Endothelial cell (in vitro differentiated cells): ENCODE measurements at regions not wholly inside any gene's neighbourhood (a gene's known extent, or its start where the extent isn't known, plus 50 kb on each side); places are given as distances from the start of the nearest gene placed in this dataset.
"Not testable (repeated sequence)": the region's sequence is repeated elsewhere in the genome, so short reads cannot be mapped to it uniquely, and the experiment has no call there.

Experiments
- DNase-seq: peaks from one replicate; pipeline ENCODE4 v3.0.0; 2021; ENCODE audit warnings: low spot score
- H3K27ac Mint-ChIP-seq: one replicate; pipeline ENCODE4 v1.8.0; 2021; ENCODE audit warnings: mixed read lengths, inconsistent platforms; ENCODE audit not compliant: unreplicated experiment
- H3K27me3 Mint-ChIP-seq: one replicate; pipeline ENCODE4 v1.8.0; 2021; ENCODE audit warnings: mild to moderate bottlenecking, moderate library complexity, mixed read lengths, inconsistent platforms; ENCODE audit not compliant: unreplicated experiment
- H3K36me3 Mint-ChIP-seq: one replicate; pipeline ENCODE4 v1.8.0; 2021; ENCODE audit warnings: mild to moderate bottlenecking, low read depth, mixed read lengths, inconsistent platforms; ENCODE audit not compliant: unreplicated experiment
- H3K4me1 Mint-ChIP-seq: one replicate; pipeline ENCODE4 v1.8.0; 2021; ENCODE audit warnings: mild to moderate bottlenecking, mixed read lengths, inconsistent platforms; ENCODE audit not compliant: unreplicated experiment
- H3K4me3 Mint-ChIP-seq: one replicate; pipeline ENCODE4 v1.8.0; 2021; ENCODE audit warnings: mild to moderate bottlenecking, mixed read lengths, inconsistent platforms; ENCODE audit not compliant: unreplicated experiment
- H3K9me3 Mint-ChIP-seq: one replicate; pipeline ENCODE4 v1.8.0; 2021; ENCODE audit warnings: mixed read lengths, inconsistent platforms; ENCODE audit not compliant: unreplicated experiment
- TF ChIP-seq, protein P1 (sequence below): fragments of 200-600 bp; sonication (generic); IDR thresholded peaks from one replicate; pipeline ENCODE4 v1.5.0; 2021; ENCODE audit warnings: antibody characterized with exemption; ENCODE audit not compliant: unreplicated experiment

DNA sequence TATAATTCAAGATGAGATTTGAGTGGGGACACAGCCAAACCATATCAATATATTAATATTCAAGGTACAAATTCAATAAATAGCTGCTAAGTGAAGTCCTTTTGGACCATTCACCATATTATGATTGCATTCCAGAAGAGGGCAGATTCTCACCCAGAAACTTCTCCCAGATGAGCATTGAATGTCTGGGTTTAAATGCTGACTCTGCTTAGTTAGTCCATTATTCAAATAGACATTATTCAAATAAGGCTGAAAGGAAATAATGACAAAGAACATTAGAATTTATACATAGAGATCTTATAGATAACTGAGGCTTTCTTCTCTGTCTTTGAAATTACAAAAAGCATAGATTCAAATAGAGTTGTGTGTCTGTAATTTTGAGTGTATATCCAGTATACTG is 579.4 kb upstream of the SLC8A1 start:
- H3K9me3 Mint-ChIP-seq, result no peaks in the 10 kb centered on the region
- no peaks in the 10 kb centered on the region for H3K4me1 Mint-ChIP-seq
- no peak overlapping the region for H3K4me3 Mint-ChIP-seq
- no peak for DNase-seq
- no peak overlapping the region for H3K27ac Mint-ChIP-seq
- no peaks in the 10 kb centered on the region for H3K27me3 Mint-ChIP-seq
- TF ChIP-seq, protein P1, sequence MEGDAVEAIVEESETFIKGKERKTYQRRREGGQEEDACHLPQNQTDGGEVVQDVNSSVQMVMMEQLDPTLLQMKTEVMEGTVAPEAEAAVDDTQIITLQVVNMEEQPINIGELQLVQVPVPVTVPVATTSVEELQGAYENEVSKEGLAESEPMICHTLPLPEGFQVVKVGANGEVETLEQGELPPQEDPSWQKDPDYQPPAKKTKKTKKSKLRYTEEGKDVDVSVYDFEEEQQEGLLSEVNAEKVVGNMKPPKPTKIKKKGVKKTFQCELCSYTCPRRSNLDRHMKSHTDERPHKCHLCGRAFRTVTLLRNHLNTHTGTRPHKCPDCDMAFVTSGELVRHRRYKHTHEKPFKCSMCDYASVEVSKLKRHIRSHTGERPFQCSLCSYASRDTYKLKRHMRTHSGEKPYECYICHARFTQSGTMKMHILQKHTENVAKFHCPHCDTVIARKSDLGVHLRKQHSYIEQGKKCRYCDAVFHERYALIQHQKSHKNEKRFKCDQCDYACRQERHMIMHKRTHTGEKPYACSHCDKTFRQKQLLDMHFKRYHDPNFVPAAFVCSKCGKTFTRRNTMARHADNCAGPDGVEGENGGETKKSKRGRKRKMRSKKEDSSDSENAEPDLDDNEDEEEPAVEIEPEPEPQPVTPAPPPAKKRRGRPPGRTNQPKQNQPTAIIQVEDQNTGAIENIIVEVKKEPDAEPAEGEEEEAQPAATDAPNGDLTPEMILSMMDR, result no peak
- H3K36me3 Mint-ChIP-seq, result no peaks in the 10 kb centered on the region

- DNase-seq, result no peak
- Mint-ChIP-seq H3K9me3 (no peaks in the 10 kb centered on the region), H3K36me3 (no peaks in the 10 kb centered on the region), H3K4me1 (no peaks in the 10 kb centered on the region), H3K27me3 (no peaks in the 10 kb centered on the region), H3K4me3 (no peak overlapping the region), H3K27ac (no peak overlapping the region)
- TF ChIP-seq, protein P1, result no peak
These were observed 580.8 kb upstream of the SLC8A1 start for GRCh38 chr2:41032715-41033114.

DNA sequence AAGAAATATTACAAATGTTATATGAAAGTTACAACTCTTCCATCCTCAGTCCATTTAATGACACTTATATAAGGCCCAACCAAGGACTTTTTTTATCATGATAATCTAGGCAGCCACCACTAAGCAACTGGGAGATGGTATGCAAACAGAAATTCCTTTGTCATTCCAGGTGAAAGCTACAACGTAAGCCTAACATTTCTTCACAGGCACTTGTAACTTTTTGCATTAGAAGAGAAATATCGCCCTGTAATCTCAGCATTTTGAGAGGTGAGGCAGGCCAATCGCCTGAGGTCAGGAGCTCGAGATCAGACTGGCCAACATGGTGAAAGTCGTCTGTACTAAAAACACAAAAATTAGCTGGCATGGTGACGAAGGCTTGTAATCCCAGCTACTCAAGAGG is 581.2 kb upstream of the SLC8A1 start:
- Mint-ChIP-seq H3K4me3 (no peak overlapping the region), H3K4me1 (no peaks in the 10 kb centered on the region), H3K27ac (no peak overlapping the region), H3K9me3 (no peaks in the 10 kb centered on the region), H3K36me3 (no peaks in the 10 kb centered on the region), H3K27me3 (no peaks in the 10 kb centered on the region)
- no peak for DNase-seq
- TF ChIP-seq, protein P1, result no peak

DNA sequence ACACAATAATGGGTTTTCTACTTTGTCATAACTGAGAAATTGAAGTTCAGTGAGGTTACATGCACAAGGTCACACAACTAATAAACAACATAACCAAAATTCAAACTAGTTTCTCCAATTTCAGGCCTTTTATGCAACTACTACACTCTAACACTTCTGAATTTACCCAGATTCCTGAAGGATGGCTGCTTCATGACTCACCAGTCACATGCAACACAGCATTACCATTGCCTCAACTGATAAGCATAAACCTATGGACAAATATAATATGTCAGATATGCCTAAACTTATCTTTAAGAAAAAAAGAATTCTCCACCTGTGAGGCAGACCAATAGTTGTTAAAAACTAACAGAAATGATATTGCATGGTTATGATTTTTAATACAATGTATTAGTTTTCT is 586.5 kb upstream of the SLC8A1 start:
- H3K27me3 Mint-ChIP-seq, result no peaks in the 10 kb centered on the region
- H3K36me3 Mint-ChIP-seq, result no peaks in the 10 kb centered on the region
- no peaks in the 10 kb centered on the region for H3K9me3 Mint-ChIP-seq
- no peak overlapping the region for H3K4me3 Mint-ChIP-seq
- H3K4me1 Mint-ChIP-seq, result no peaks in the 10 kb centered on the region
- no peak overlapping the region for H3K27ac Mint-ChIP-seq
- no peak for DNase-seq
- TF ChIP-seq, protein P1, result no peak

- H3K9me3 Mint-ChIP-seq, H3K4me1 Mint-ChIP-seq, DNase-seq, H3K27ac Mint-ChIP-seq, H3K4me3 Mint-ChIP-seq, H3K36me3 Mint-ChIP-seq, H3K27me3 Mint-ChIP-seq: not testable (repeated sequence)
These were observed 587.9 kb upstream of the SLC8A1 start for GRCh38 chr2:41039750-41040149.
